Cerebellar cortex (tissue), 1 donor: ENCODE measurements at regions not wholly inside any gene's neighbourhood (a gene's known extent, or its start where the extent isn't known, plus 50 kb on each side); places are given as distances from the start of the nearest gene placed in this dataset.
"Not testable (repeated sequence)": the region's sequence is repeated elsewhere in the genome, so short reads cannot be mapped to it uniquely, and the experiment has no call there.

Experiments used
- DNase-seq: peaks from one replicate; pipeline ENCODE4 v3.0.0-alpha.2; 2015; ENCODE audit warnings: low spot score

GRCh38 chr3:6716420-6716819, 144.5 kb upstream of the GRM7 start:
- DNase-seq = no peak

- DNase-seq = no peak
Observed at GRCh38 chr3:6717026-6717943, 143.6 kb upstream of the GRM7 start.

DNA sequence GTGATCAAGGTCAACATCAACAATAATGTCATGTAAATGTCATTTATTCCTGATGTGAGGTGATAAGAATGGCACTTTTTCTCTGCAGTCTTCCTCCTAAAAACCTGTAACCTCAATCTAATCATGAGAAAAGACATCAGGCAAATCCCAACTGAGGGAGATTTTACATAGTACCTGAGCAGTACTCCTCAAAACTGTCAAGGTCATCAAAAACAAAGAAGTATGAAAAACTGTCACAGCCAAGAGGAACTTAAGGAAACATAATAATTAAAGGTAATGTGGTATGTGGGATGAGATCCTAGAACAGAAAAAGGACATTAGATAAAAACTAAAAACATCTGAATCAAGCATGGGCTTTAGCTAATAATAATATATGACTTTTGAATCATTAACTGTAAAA, 140.9 kb upstream of the GRM7 start:
- DNase-seq = no peak

DNA sequence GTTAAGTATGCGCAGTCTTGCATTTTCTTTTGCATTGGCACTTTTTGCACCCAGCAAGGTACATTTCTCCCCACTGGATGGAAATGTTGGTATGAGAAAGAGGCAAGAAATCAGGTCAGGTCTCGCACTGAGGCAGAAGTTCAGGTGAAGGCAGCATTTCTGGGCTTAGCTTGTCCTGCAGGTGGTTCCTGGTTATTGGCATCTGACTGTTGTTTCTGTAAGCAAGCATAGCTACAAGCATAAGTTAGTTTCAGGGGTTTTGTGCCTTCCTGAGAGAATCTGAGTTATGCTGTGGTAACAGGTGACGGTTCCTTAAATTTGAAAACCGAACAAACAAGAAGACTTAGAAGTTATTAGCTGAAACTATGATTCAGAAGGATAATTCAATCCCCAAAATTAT, 139.4 kb upstream of the GRM7 start:
- no peak for DNase-seq

GRCh38 chr3:6723205-6723604, 137.7 kb upstream of the GRM7 start:
- DNase-seq = no peak

DNA sequence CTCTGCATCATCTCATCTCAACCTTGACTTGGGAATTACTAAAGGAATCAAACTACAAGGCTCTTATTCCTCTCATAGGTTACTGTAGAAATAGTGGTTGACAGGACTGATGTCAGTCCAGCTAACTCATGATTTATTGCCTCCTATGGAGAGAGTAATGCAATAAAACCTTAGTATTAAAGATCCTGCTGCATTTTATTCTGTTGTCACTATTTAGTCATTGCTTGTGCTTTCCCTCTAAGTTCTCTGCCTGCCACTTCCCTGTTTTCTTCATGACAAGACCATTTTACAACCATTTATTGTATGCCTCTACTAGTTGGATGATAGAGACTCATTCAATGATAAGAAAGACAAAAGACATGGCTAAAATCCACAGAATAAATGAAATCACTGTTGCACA, 134.1 kb upstream of the GRM7 start:
- no peak for DNase-seq

DNA sequence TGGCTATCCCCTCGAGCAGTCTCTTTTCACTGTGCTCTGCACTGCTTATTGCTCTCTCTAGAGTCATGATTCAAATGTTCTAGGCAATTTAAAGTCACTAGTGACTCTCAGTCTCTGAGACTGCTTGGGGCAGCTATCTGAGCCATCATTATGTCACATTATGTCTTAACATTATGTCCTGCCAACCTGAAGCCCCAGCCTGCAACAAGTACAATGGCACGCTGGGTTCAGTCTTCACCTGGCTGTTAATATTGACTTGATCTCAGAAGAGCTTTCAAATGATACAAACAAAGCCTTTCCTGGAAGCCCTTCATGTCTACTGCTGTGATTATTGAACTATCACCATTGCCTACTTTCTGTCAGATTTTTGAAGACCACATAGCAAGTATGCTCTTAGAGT, 128.1 kb upstream of the GRM7 start:
- no peak for DNase-seq

- no peak for DNase-seq
Observed at GRCh38 chr3:6733699-6734394, 127.1 kb upstream of the GRM7 start.

DNA sequence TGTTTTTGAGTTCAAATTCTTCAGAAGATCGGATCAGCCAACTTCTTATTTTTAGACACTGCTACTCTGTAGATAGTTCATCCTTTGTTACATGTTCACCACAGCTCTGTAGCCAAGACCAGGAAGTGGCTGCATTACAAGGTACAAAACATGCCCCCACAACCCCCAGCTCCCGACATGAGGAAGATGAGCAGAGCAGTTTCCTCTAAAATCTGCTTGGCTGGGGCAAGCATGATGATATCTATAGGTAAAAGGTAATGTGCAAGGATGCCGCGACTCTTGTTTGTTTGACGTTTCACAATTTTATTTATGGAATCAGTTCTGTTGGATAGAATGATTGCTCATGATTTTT, 126.5 kb upstream of the GRM7 start:
- DNase-seq = no peak

DNA sequence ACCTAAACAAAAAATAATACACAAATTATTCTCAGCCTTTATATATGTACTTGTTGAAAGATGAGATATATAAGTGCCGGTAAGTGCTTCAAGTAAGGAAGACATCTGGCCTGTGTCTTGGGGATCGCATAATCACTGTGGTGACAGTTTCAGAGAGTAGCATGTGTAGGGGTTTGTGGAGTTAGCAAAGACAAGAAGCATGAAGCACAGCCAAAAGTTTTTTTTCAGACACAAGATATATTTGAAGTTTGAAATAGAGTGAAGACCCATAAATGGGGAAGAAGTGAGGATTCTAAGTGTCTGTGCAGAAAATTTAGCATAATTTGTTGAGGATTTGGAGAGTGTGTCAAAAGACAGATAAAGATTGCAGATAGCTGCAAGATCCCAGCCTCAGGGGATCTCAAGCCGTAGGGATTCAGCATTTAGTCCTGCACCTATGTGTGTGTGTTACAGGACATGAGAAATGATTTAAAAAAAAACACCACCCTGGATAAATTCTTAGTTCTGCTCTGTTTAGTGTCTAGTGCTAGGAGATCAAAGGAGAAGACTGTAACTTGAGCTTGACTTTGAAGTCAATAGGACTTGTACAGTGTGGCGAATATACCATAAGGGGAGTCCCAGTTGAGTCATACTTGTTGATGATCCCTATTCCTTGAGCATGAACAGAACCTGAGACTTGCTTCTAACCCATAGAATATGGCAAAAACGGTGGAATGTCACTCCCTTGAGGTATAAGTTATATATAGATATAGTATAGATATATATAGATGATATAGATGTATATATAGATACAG, 123.9 kb upstream of the GRM7 start:
- no peak for DNase-seq

GRCh38 chr3:6737630-6738029, 123.3 kb upstream of the GRM7 start:
- no peak for DNase-seq

GRCh38 chr3:6739288-6739687, 121.6 kb upstream of the GRM7 start:
- DNase-seq = no peak

GRCh38 chr3:6743067-6743720, 117.7 kb upstream of the GRM7 start:
- DNase-seq = no peak

DNA sequence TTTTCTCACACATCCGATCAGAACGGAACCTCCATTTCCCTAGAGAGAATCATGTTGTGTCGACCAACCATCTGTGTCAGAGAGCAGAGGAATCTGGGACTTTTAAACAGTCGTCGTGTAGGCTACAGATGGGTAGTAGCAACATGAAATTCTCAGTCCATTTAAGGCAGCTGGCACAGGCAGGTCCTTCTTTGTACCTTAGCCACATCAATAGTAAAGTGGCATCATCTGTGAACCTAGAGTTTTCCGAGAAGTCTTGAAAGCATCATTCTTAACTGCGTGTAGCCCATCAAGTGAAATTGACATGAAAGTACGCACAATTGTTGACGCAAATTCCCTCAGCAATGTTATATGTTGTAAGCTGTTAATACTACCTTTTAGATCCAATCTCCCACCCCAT, 114.5 kb upstream of the GRM7 start:
- DNase-seq = no peak

DNA sequence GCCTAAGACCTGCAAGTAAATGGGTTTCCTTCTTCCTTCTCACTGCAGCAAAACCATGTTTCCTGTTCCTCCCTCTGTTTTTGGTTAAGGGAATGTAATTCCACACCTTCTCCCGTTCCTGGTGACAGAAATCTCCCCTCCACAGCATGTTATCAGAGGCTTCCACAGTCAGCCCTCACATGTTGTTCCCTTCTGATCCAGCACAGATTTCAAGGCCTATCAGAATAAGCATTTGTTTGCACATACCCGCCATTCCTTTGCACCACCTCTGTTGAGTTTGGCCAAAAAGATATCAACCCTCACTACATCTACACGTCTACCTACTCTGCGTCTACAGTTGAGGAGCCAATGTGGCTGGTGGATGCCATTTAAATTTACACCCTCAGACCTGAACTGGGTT, 113.9 kb upstream of the GRM7 start:
- DNase-seq = no peak

DNA sequence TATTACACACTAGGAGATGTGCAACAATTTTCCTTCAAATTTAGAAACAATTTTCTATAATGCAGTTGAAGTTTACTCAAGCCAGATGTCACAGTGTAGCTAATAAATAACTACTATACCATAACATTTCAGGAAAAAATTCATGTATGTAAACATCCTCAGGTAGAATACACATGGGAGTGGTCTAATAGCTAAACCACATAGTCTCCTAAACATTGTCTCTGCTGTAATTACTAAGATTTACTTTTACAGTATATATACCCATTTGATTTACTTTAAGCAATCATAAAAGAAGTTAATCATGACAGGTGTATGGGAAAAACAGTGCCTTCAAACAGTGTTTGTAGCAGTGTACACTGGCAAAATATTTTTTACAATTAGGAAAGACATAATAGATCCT, 110.1 kb upstream of the GRM7 start:
- DNase-seq = no peak

- DNase-seq = no peak
Observed at GRCh38 chr3:6753536-6753935, 107.4 kb upstream of the GRM7 start.

GRCh38 chr3:6769532-6770396, 91.2 kb upstream of the GRM7 start:
- DNase-seq = not testable (repeated sequence)

- no peak for DNase-seq
Observed at GRCh38 chr3:6770397-6770690, 90.6 kb upstream of the GRM7 start.

GRCh38 chr3:6771171-6771570, 89.7 kb upstream of the GRM7 start:
- DNase-seq = no peak

DNA sequence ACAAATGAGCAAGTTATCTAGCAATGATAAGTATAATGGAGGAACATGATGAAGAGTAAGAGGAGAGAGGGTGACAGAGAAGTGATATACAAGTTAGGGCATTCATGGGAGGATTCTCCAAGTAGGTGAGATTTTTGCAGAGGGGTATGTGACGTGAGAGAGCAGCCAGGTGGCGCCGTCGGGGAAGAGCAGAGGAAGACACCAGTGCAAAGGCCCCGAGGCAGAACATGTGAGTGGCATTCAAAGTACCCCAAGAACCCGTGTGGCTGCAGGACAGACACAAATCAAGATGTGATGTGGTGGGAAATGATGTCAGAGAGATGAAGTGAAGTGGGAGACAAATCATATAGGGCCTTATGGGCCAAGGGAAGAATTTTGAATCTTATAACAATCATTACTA, 81.8 kb upstream of the GRM7 start:
- DNase-seq = no peak

GRCh38 chr3:6781092-6781491, 79.8 kb upstream of the GRM7 start:
- no peak for DNase-seq
